Uterus (tissue), 3 donors: ENCODE measurements at regions not wholly inside any gene's neighbourhood (a gene's known extent, or its start where the extent isn't known, plus 50 kb on each side); places are given as distances from the start of the nearest gene placed in this dataset.
A peak's percentile ranks its signal among the peaks of the same experiment; 100 is the strongest.

Experiments used
- DNase-seq, 2 donors: peaks; one replicate each; pipeline ENCODE4 v3.0.0-alpha.2; 2019 to 2020
- H3K27ac ChIP-seq, 2 donors: fragments of 200-600 bp; sonication (generic); 1 replicate in 1 of 2; 2 replicates in 1 of 2; pipeline ENCODE4 v1.5.1; 2016 to 2018
- H3K27me3 ChIP-seq, 2 donors: fragments of 200-600 bp; sonication (generic); one replicate each; pipeline ENCODE4 v1.5.1; 2018 to 2019; ENCODE audit warnings: control low read depth in 1 of 2
- H3K36me3 ChIP-seq, 2 donors: fragments of 200-600 bp; sonication (generic); one replicate each; pipeline ENCODE4 v1.5.1; 2019; ENCODE audit warnings: control low read depth in 1 of 2
- H3K4me1 ChIP-seq, 2 donors: fragments of 200-600 bp; sonication (generic); one replicate each; pipeline ENCODE4 v1.5.1; 2018 to 2019; ENCODE audit warnings: control low read depth in 1 of 2
- H3K4me3 ChIP-seq, 2 donors: fragments of 200-600 bp; sonication (generic); 1 replicate in 1 of 2; 2 replicates in 1 of 2; pipeline ENCODE4 v1.5.1; 2018 to 2019; ENCODE audit warnings: mild to moderate bottlenecking in 1 of 2
- H3K9me3 ChIP-seq, 2 donors: fragments of 200-600 bp; sonication (generic); one replicate each; pipeline ENCODE4 v1.5.1; 2019; ENCODE audit warnings: control low read depth in 1 of 2
- POLR2A ChIP-seq, 2 donors: fragments of 450-650 bp; IDR thresholded peaks; one replicate each; pipeline ENCODE4 v1.6.1; 2016; ENCODE audit warnings: antibody characterized with exemption in 2 of 2, mild to moderate bottlenecking in 1 of 2, moderate library complexity in 1 of 2
- intact Hi-C: fragments of 100-400 bp; cut with DNase I; formaldehyde crosslinking; loops from one replicate; pipeline ENCODE4 v1.15.1; 2023; ENCODE audit warnings: low total_unique reads
- TF ChIP-seq, protein P1 (sequence below), 4 experiments: fragments of 200-600 bp in 2 of 4; fragments of 450-650 bp in 2 of 4; sonication (generic) in 2 of 4; IDR thresholded peaks; one replicate each; pipeline ENCODE4 v1.5.1; 2016 to 2019; ENCODE audit warnings: antibody characterized with exemption in 4 of 4, mild to moderate bottlenecking in 2 of 4, moderate library complexity in 1 of 4
- donor health status: DM: yes; HTN: yes; CAD: no.

DNA sequence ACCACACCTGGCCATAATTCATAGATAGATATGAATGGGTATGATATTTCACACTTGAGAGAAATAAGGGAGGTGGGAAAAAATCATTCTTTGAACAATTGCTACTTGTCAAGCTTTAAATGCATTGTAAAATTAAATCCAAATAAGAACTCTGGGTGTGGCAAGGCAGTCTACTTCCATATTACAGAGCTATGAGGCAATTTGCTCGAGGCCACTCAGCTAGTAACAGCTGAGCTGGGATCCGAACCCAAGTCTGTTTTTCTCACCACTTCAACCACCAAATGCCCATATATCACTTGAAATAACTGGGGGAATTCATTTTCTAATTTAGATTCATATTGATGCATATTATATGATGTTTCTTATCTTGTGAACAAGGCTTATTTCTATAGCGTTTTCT is 482.2 kb upstream of the ADAMTS9 start:
- no peak overlapping the region for H3K4me3 ChIP-seq
- intact Hi-C loops, result no loop called here
- no peaks in the 10 kb centered on the region for H3K27me3 ChIP-seq
- H3K9me3 ChIP-seq, result no peaks in the 10 kb centered on the region
- H3K36me3 ChIP-seq, result no peaks in the 10 kb centered on the region
- H3K27ac ChIP-seq, result peak overlapping the region; percentile 40 to 69
- peaks cover 0 to 4% of the 10 kb centered on the region in 2 donors for H3K4me1 ChIP-seq
- no peak for DNase-seq
- no peak for TF ChIP-seq POLR2A (IDR thresholded peaks at IDR 0.05)
- TF ChIP-seq, protein P1, sequence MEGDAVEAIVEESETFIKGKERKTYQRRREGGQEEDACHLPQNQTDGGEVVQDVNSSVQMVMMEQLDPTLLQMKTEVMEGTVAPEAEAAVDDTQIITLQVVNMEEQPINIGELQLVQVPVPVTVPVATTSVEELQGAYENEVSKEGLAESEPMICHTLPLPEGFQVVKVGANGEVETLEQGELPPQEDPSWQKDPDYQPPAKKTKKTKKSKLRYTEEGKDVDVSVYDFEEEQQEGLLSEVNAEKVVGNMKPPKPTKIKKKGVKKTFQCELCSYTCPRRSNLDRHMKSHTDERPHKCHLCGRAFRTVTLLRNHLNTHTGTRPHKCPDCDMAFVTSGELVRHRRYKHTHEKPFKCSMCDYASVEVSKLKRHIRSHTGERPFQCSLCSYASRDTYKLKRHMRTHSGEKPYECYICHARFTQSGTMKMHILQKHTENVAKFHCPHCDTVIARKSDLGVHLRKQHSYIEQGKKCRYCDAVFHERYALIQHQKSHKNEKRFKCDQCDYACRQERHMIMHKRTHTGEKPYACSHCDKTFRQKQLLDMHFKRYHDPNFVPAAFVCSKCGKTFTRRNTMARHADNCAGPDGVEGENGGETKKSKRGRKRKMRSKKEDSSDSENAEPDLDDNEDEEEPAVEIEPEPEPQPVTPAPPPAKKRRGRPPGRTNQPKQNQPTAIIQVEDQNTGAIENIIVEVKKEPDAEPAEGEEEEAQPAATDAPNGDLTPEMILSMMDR (IDR thresholded peaks at IDR 0.05), result no peak

DNA sequence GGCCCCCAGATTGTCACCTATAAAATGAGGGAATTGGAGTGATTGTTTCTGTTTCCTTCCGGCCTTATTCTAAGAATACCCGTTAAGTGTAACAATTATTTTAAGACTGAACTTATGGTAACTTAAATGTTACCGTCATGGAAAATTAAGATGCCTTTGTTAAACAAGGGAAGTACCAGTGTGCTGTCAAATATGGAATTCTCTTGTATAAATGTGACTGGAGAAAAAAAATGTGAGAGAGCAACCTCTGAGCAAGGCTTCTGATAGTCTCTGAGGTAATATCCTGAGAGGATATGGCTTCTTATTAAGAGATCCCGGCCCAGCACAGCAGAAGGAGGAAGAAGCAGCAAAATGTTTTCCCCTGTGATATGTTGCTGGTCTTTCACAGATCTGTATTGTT is 480.7 kb upstream of the ADAMTS9 start:
- Histone ChIP-seq H3K4me1 (peaks cover 0 to 4% of the 10 kb centered on the region in 2 donors), H3K9me3 (no peaks in the 10 kb centered on the region), H3K36me3 (no peaks in the 10 kb centered on the region), H3K27me3 (no peaks in the 10 kb centered on the region), H3K27ac (peak overlapping the region; percentile 12 to 15), H3K4me3 (no peak overlapping the region)
- TF ChIP-seq POLR2A (IDR thresholded peaks at IDR 0.05), result no peak
- no peak for DNase-seq
- intact Hi-C loops, result no loop called here

DNA sequence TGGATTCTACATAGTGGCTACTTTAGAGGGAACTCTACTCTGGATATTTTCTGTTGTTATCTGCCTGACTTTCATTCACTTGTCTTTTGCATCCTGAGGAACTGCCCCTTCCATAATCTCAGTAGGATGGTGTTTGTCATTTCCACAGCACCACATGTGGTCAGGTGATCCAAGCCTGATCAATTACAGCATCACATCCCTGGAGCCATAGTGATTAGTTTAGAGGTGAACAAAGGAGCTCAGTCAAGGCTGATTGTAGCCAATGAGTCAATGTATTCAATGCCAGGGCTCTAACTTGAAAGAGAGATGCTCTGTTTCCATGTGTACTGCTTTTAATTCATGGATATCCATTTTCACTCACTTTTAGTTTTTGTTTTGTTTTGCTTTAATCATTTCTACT is 478.7 kb upstream of the ADAMTS9 start:
- Histone ChIP-seq H3K36me3 (no peaks in the 10 kb centered on the region), H3K4me3 (no peak overlapping the region), H3K27me3 (no peaks in the 10 kb centered on the region), H3K27ac (no peak overlapping the region), H3K9me3 (no peaks in the 10 kb centered on the region), H3K4me1 (peaks cover 0 to 4% of the 10 kb centered on the region in 2 donors)
- DNase-seq, result no peak
- intact Hi-C loops, result no loop called here
- no peak for TF ChIP-seq POLR2A (IDR thresholded peaks at IDR 0.05)
- TF ChIP-seq, protein P1 (IDR thresholded peaks at IDR 0.05), result no peak

GRCh38 chr3:65158023-65158422 is 470.2 kb upstream of the ADAMTS9 start:
- no peaks in the 10 kb centered on the region for H3K36me3 ChIP-seq
- no peak for DNase-seq
- no peak overlapping the region for H3K4me3 ChIP-seq
- H3K4me1 ChIP-seq, result no peaks in the 10 kb centered on the region
- TF ChIP-seq, protein P1 (IDR thresholded peaks at IDR 0.05), result no peak
- TF ChIP-seq POLR2A (IDR thresholded peaks at IDR 0.05), result no peak
- H3K9me3 ChIP-seq, result no peaks in the 10 kb centered on the region
- intact Hi-C loops, result no loop called here
- no peak overlapping the region for H3K27ac ChIP-seq
- H3K27me3 ChIP-seq, result no peaks in the 10 kb centered on the region

DNA sequence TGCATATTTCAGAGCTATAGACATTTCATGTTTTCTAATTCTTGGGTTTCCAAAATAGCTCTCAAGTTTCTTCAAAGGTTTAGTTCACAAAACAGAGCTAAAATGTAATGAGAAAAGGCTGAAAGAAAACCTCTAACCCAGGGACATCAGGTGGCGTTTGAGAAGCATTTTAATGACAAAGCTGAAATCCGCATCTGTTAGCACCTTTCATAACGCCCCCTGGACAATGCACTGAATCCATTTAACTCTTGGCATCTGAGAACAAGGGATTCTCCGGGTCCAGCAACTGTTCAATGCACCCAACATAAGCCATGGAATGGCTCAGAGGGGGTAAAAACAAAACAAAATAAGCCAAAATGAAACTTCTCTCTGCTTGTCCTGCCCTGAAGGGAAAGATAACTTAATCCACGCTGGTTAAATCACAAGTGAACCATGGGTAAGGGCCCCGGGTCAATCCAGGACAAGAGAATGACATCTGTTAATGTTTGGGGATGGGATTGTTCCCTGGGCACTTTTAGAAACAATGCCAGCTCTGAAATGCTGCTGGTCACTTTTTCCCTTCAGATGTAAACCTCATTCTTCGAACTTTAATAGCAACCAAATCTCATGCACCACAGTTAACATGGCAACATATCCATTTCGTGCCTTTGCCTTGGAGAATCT is 466.2 kb upstream of the ADAMTS9 start:
- TF ChIP-seq, protein P1 (IDR thresholded peaks at IDR 0.05), result no peak
- TF ChIP-seq POLR2A (IDR thresholded peaks at IDR 0.05), result no peak
- intact Hi-C loops, result no loop called here
- Histone ChIP-seq H3K27ac (no peak overlapping the region), H3K9me3 (no peaks in the 10 kb centered on the region), H3K4me3 (no peak overlapping the region), H3K36me3 (no peaks in the 10 kb centered on the region), H3K27me3 (no peaks in the 10 kb centered on the region), H3K4me1 (no peaks in the 10 kb centered on the region)
- no peak for DNase-seq

DNA sequence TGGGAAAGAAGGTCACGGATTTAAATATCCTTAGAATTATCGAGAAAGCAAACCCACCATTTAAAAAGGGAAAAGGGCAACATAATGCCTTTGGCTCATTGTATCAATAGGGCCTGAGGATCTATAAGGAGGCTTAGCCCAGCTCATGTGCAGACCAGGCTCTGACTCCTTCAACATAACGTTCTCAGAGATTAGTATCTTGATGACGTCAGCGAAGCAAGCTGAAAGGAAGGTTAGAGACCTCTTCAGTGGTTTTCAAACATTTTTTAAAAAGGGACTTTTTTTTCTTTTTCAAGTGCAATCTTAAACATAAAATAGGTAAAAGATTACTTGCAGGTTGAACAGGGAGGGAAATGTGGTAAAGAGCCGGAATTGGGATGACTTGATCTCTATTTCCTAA is 463.9 kb upstream of the ADAMTS9 start:
- no peaks in the 10 kb centered on the region for H3K27me3 ChIP-seq
- no peak for TF ChIP-seq POLR2A (IDR thresholded peaks at IDR 0.05)
- TF ChIP-seq, protein P1 (IDR thresholded peaks at IDR 0.05), result no peak
- no peaks in the 10 kb centered on the region for H3K9me3 ChIP-seq
- H3K36me3 ChIP-seq, result no peaks in the 10 kb centered on the region
- H3K4me3 ChIP-seq, result no peak overlapping the region
- DNase-seq, result no peak
- no peaks in the 10 kb centered on the region for H3K4me1 ChIP-seq
- intact Hi-C loops, result no loop called here
- H3K27ac ChIP-seq, result no peak overlapping the region
